ENCODE measurements at regions not wholly inside any gene's neighbourhood (a gene's known extent, or its start where the extent isn't known, plus 50 kb on each side); places are given as distances from the start of the nearest gene placed in this dataset.

DNA sequence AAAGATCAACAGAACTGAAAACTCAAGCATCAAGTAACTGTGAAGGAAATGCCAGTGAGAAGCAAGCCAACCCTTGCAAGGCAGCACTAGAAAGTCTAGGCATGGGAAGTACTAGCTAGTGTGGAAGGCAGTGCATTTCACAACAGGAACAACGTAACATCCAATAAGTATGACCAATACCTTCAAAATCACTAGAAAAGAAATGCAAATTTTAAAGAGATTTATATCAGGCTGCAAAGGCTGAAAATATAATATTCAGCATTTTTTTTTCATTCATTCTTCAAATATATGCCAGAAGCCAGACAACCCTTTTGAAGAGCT is 121.9 kb downstream of the DLEU7 start:
- H3K9me3 ChIP-seq (ENCODE audit: control insufficient read depth, low read depth, low read length), result no peaks in the 10 kb centered on the region
- no peak overlapping the region for H4K91ac ChIP-seq (ENCODE audit: insufficient read length, low read depth, low read length)
- no peak overlapping the region for H2BK20ac ChIP-seq (ENCODE audit: low read depth, low read length, poor library complexity, severe bottlenecking)
- H2AFZ ChIP-seq (ENCODE audit: low read length), result no peak overlapping the region
- H4K5ac ChIP-seq (ENCODE audit: insufficient read length, low read depth, low read length), result no peak overlapping the region
- H2BK15ac ChIP-seq (ENCODE audit: low read depth, low read length), result no peak overlapping the region
- no peak overlapping the region for H2BK120ac ChIP-seq (ENCODE audit: low read depth, low read length, poor library complexity, severe bottlenecking)
- no CpG with 5 or more reads among the region's 1 CpG for WGBS (ENCODE audit: extremely low coverage, insufficient read length, low lambda C conversion rate)
- no peak overlapping the region for H3K27ac Mint-ChIP-seq
- H2AK5ac ChIP-seq (ENCODE audit: insufficient read length, low read length), result no peak overlapping the region
- H2BK5ac ChIP-seq (ENCODE audit: insufficient read length, low read length), result no peak overlapping the region
- H3K27ac ChIP-seq (ENCODE audit: insufficient read length, low read depth, low read length), result no peak overlapping the region
- H3K27me3 Mint-ChIP-seq (ENCODE audit: low read depth), result no peaks in the 10 kb centered on the region
- no peak for DNase-seq
- no peaks in the 10 kb centered on the region for H3K27me3 ChIP-seq (ENCODE audit: insufficient read depth, low read length)
- H3K9me3 Mint-ChIP-seq, result no peaks in the 10 kb centered on the region
- H3K23me2 ChIP-seq (ENCODE audit: insufficient read length, low read depth, low read length, poor library complexity, severe bottlenecking), result no peaks in the 10 kb centered on the region
- H3K18ac ChIP-seq (ENCODE audit: insufficient read length, low read depth, low read length), result no peak overlapping the region
- no peak overlapping the region for H3K4me3 Mint-ChIP-seq
- no peaks in the 10 kb centered on the region for H3K79me2 ChIP-seq (ENCODE audit: insufficient read depth, low read length)
- TF ChIP-seq, protein P1, sequence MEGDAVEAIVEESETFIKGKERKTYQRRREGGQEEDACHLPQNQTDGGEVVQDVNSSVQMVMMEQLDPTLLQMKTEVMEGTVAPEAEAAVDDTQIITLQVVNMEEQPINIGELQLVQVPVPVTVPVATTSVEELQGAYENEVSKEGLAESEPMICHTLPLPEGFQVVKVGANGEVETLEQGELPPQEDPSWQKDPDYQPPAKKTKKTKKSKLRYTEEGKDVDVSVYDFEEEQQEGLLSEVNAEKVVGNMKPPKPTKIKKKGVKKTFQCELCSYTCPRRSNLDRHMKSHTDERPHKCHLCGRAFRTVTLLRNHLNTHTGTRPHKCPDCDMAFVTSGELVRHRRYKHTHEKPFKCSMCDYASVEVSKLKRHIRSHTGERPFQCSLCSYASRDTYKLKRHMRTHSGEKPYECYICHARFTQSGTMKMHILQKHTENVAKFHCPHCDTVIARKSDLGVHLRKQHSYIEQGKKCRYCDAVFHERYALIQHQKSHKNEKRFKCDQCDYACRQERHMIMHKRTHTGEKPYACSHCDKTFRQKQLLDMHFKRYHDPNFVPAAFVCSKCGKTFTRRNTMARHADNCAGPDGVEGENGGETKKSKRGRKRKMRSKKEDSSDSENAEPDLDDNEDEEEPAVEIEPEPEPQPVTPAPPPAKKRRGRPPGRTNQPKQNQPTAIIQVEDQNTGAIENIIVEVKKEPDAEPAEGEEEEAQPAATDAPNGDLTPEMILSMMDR (conservative IDR thresholded peaks at IDR 0.05), result no peak
- H3K56ac ChIP-seq (ENCODE audit: insufficient read length, low read depth, low read length), result no peak overlapping the region
- H2BK12ac ChIP-seq (ENCODE audit: insufficient read length, low read depth, low read length), result no peak overlapping the region
- H3K14ac ChIP-seq (ENCODE audit: insufficient read depth, low read length), result no peak overlapping the region
- H3K9ac ChIP-seq (ENCODE audit: extremely low read depth, insufficient read length, low read length), result no peak overlapping the region
- no peaks in the 10 kb centered on the region for H3K79me1 ChIP-seq (ENCODE audit: insufficient read depth, low read depth, low read length, poor library complexity, severe bottlenecking)
- H3K4ac ChIP-seq (ENCODE audit: low read depth, low read length), result no peak overlapping the region
- H3K23ac ChIP-seq (ENCODE audit: insufficient read length, low read depth, low read length), result no peak overlapping the region
- no peak overlapping the region for H3T11ph ChIP-seq (ENCODE audit: low read length)
- no peak overlapping the region for H4K8ac ChIP-seq (replicated peaks; ENCODE audit: insufficient read length, low read depth, low read length)
- peaks cover 0 to 2% (median 0%) of the 10 kb centered on the region in 3 experiments; a peak in 1 of 7 replicates for H3K36me3 Mint-ChIP-seq (ENCODE audit: insufficient read depth in 1 of 3, low read depth in 3 of 3)
- H3K4me2 ChIP-seq (ENCODE audit: insufficient read depth, insufficient read length, low read length), result no peak overlapping the region
- no peaks in the 10 kb centered on the region for H3K4me1 Mint-ChIP-seq
- no peaks in the 10 kb centered on the region for H3K4me1 ChIP-seq (ENCODE audit: insufficient read depth, low read length)
- no peaks in the 10 kb centered on the region for H4K20me1 ChIP-seq (ENCODE audit: control insufficient read depth, insufficient read depth, insufficient read length)

Data from H9 (cell line).